ENCODE measurements at regions not wholly inside any gene's neighbourhood (a gene's known extent, or its start where the extent isn't known, plus 50 kb on each side); places are given as distances from the start of the nearest gene placed in this dataset.

GRCh38 chr5:115725522-115725921 lies 90.9 kb downstream of the CDO1 start:
- Histone ChIP-seq H3K4me3 (no peak overlapping the region), H3K4me2 (no peak overlapping the region), H3K4me1 (no peaks in the 10 kb centered on the region), H3K27ac (no peak overlapping the region), H3K9me3 (no peaks in the 10 kb centered on the region)
- TF ChIP-seq CBX2 (IDR thresholded peaks at IDR 0.05; ENCODE audit: borderline replicate concordance, low read depth) = no peak
- no peak for TF ChIP-seq POLR2AphosphoS2 (conservative IDR thresholded peaks at IDR 0.05; ENCODE audit: low read length)
- no peak for TF ChIP-seq EHMT2 (IDR thresholded peaks at IDR 0.05; ENCODE audit: low read depth)
- no peak for TF ChIP-seq MAX (IDR thresholded peaks at IDR 0.05)
- TF ChIP-seq MAFK (IDR thresholded peaks at IDR 0.05; ENCODE audit: partially characterized antibody) = no peak
- no peak for DNase-seq (ENCODE audit: low read depth in 1 of 2, low spot score in 1 of 2)
- 3% methylated on average over 1 of the region's 1 CpG for WGBS (ENCODE audit: missing lambda C conversion rate)
- no peak for ATAC-seq
- CTCF ChIA-PET = no interaction called here
- POLR2A ChIA-PET = no interaction called here
- FAIRE-seq = no peak

- ChIA-PET CTCF (no interaction called here), POLR2A (no interaction called here)
- WGBS (ENCODE audit: missing lambda C conversion rate) = 10% methylated on average over 2 of the region's 2 CpGs
- Histone ChIP-seq H3K9me3 (no peaks in the 10 kb centered on the region), H3K4me2 (no peak overlapping the region), H3K27ac (no peak overlapping the region), H3K4me3 (no peak overlapping the region), H3K4me1 (no peaks in the 10 kb centered on the region)
- TF ChIP-seq MYC (IDR thresholded peaks at IDR 0.05; ENCODE audit: borderline replicate concordance, low read length) (no peak), FOXS1 (CRISPR knock-in tag; IDR thresholded peaks at IDR 0.05) (no peak), SMC3 (IDR thresholded peaks at IDR 0.05) (no peak), POLR2AphosphoS2 (conservative IDR thresholded peaks at IDR 0.05; ENCODE audit: low read length) (no peak), PHF8 (IDR thresholded peaks at IDR 0.05; ENCODE audit: borderline replicate concordance, low read depth) (no peak), CHD4 (IDR thresholded peaks at IDR 0.05; ENCODE audit: borderline replicate concordance) (no peak), MAX (IDR thresholded peaks at IDR 0.05) (no peak), ZNF302 (CRISPR knock-in tag; IDR thresholded peaks at IDR 0.05) (no peak), REST (IDR thresholded peaks at IDR 0.05) (no peak), NFE2L2 (conservative IDR thresholded peaks at IDR 0.05; ENCODE audit: low read length) (no peak), JUN (IDR thresholded peaks at IDR 0.05) (no peak)
- TF ChIP-seq, protein P1, sequence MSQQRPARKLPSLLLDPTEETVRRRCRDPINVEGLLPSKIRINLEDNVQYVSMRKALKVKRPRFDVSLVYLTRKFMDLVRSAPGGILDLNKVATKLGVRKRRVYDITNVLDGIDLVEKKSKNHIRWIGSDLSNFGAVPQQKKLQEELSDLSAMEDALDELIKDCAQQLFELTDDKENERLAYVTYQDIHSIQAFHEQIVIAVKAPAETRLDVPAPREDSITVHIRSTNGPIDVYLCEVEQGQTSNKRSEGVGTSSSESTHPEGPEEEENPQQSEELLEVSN (IDR thresholded peaks at IDR 0.05; ENCODE audit: borderline replicate concordance, low read depth) = no peak
- TF ChIP-seq, protein P2, sequence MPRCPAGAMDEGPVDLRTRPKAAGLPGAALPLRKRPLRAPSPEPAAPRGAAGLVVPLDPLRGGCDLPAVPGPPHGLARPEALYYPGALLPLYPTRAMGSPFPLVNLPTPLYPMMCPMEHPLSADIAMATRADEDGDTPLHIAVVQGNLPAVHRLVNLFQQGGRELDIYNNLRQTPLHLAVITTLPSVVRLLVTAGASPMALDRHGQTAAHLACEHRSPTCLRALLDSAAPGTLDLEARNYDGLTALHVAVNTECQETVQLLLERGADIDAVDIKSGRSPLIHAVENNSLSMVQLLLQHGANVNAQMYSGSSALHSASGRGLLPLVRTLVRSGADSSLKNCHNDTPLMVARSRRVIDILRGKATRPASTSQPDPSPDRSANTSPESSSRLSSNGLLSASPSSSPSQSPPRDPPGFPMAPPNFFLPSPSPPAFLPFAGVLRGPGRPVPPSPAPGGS (IDR thresholded peaks at IDR 0.05) = no peak
- FAIRE-seq (no peak), ATAC-seq (no peak), DNase-seq (ENCODE audit: low read depth in 1 of 2, low spot score in 1 of 2) (no peak)
These were observed 93.2 kb downstream of the CDO1 start for GRCh38 chr5:115723220-115723619.

DNA sequence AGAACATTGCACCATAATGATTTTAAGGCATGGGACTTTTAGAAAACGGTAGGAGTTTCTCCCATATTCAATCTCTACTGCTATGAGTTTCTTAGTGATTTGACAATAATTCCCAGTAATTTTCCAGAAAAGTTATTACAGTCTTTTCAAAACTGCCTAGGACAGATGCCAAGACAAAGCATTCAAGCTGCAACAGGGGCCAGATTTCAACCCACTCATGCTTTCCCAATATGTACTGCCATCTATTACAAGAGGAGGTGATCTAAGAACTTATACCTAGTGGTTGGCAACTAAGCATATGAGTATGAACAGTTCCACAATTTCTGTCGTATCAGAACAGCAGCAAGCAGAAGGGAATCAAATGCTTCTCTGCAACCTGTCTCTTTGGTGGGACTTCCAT lies 95.1 kb upstream of the TMED7 start:
- CTCF ChIA-PET = no interaction called here
- no peaks in the 10 kb centered on the region for H3K9me3 ChIP-seq
- POLR2A ChIA-PET = no interaction called here
- no peak for ATAC-seq
- no peak overlapping the region for H3K4me3 ChIP-seq
- DNase-seq (ENCODE audit: low read depth in 1 of 2, low spot score in 1 of 2) = no peak
- FAIRE-seq = no peak
- H3K27ac ChIP-seq = no peak overlapping the region
- 4% methylated on average over 2 of the region's 2 CpGs for WGBS (ENCODE audit: missing lambda C conversion rate)
- no peak overlapping the region for H3K4me2 ChIP-seq
- H3K4me1 ChIP-seq = no peaks in the 10 kb centered on the region
- no peak for TF ChIP-seq RCOR1 (IDR thresholded peaks at IDR 0.05; ENCODE audit: low read depth, low read length)
- TF ChIP-seq HMGXB4 (CRISPR knock-in tag; IDR thresholded peaks at IDR 0.05; ENCODE audit: borderline replicate concordance) = no peak
- TF ChIP-seq, protein P2 (IDR thresholded peaks at IDR 0.05) = no peak
- no peak for TF ChIP-seq PHF8 (IDR thresholded peaks at IDR 0.05; ENCODE audit: borderline replicate concordance, low read depth)
- TF ChIP-seq HOXA7 (CRISPR knock-in tag; IDR thresholded peaks at IDR 0.05) = no peak
- TF ChIP-seq CHD4 (IDR thresholded peaks at IDR 0.05; ENCODE audit: borderline replicate concordance) = no peak
- TF ChIP-seq ESRRA (IDR thresholded peaks at IDR 0.05; ENCODE audit: borderline replicate concordance, low read length) = no peak
- TF ChIP-seq, protein P1 (IDR thresholded peaks at IDR 0.05; ENCODE audit: borderline replicate concordance, low read depth) = no peak
- TF ChIP-seq JUN (IDR thresholded peaks at IDR 0.05) = no peak
- TF ChIP-seq, protein P3, sequence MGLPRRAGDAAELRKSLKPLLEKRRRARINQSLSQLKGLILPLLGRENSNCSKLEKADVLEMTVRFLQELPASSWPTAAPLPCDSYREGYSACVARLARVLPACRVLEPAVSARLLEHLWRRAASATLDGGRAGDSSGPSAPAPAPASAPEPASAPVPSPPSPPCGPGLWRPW (IDR thresholded peaks at IDR 0.05) = no peak
